GM12891 (cell line): ENCODE measurements at regions not wholly inside any gene's neighbourhood (a gene's known extent, or its start where the extent isn't known, plus 50 kb on each side); places are given as distances from the start of the nearest gene placed in this dataset.

Experiments used
- POLR2A ChIP-seq: IDR thresholded peaks from 2 replicates; pipeline ENCODE4 v1.6.1; 2011; ENCODE audit warnings: low read depth, low read length, control low read depth
- POLR2AphosphoS5 ChIP-seq: IDR thresholded peaks from 2 replicates; pipeline ENCODE4 v1.6.1; 2011; ENCODE audit warnings: low read depth, low read length, control low read depth

GRCh38 chr4:180009316-180009715 is 2233.9 kb upstream of the TENM3 start:
- TF ChIP-seq POLR2AphosphoS5 (no peak), POLR2A (no peak)
